Hepatocyte (in vitro differentiated cells): ENCODE measurements at regions not wholly inside any gene's neighbourhood (a gene's known extent, or its start where the extent isn't known, plus 50 kb on each side); places are given as distances from the start of the nearest gene placed in this dataset.

ENCODE experiments used
- DNase-seq: peaks from one replicate; pipeline ENCODE4 v3.0.0-alpha.2; 2016; ENCODE audit warnings: low spot score
- H2AFZ ChIP-seq: fragments of 200-600 bp; sonication (generic); 2 replicates; pipeline ENCODE4 v1.6.0; 2016; ENCODE audit warnings: antibody characterized with exemption, mild to moderate bottlenecking
- H3K27ac ChIP-seq: fragments of 200-600 bp; sonication (generic); 2 replicates; pipeline ENCODE4 v1.5.1; 2016; ENCODE audit warnings: mild to moderate bottlenecking
- H3K27me3 ChIP-seq: fragments of 200-600 bp; sonication (generic); 2 replicates; pipeline ENCODE4 v1.6.1; 2016
- H3K36me3 ChIP-seq: fragments of 200-600 bp; sonication (generic); replicated peaks from 2 replicates; pipeline ENCODE4 v1.5.1; 2016; ENCODE audit warnings: low read depth; ENCODE audit not compliant: insufficient read depth
- H3K4me1 ChIP-seq: fragments of 200-600 bp; sonication (generic); 2 replicates; pipeline ENCODE4 v1.5.1; 2016; ENCODE audit warnings: mild to moderate bottlenecking, moderate library complexity; ENCODE audit not compliant: insufficient read depth
- H3K4me2 ChIP-seq: fragments of 200-600 bp; sonication (generic); 2 replicates; pipeline ENCODE4 v1.6.0; 2016
- H3K4me3 ChIP-seq: fragments of 200-600 bp; sonication (generic); 2 replicates; pipeline ENCODE4 v1.5.1; 2016; ENCODE audit warnings: mild to moderate bottlenecking
- H3K79me2 ChIP-seq: fragments of 200-600 bp; sonication (generic); 2 replicates; pipeline ENCODE4 v1.6.0; 2017; ENCODE audit warnings: mild to moderate bottlenecking
- H3K9me2 ChIP-seq: fragments of 200-600 bp; sonication (generic); replicated peaks from 2 replicates; pipeline ENCODE4 v1.6.0; 2017; ENCODE audit warnings: mild to moderate bottlenecking; ENCODE audit not compliant: insufficient read depth
- H3K9me3 ChIP-seq: fragments of 200-600 bp; sonication (generic); 2 replicates; pipeline ENCODE4 v1.5.1; 2016; ENCODE audit warnings: low read depth, mild to moderate bottlenecking
- H4K20me1 ChIP-seq: fragments of 200-600 bp; sonication (generic); 2 replicates; pipeline ENCODE4 v1.6.0; 2016; ENCODE audit warnings: mild to moderate bottlenecking; ENCODE audit not compliant: insufficient read depth, poor library complexity, severe bottlenecking
- CTCF ChIP-seq: fragments of 200-600 bp; sonication (generic); IDR thresholded peaks from 2 replicates; pipeline ENCODE4 v1.5.1; 2016; ENCODE audit warnings: antibody characterized with exemption, mild to moderate bottlenecking; ENCODE audit not compliant: poor library complexity
- EZH2 ChIP-seq: fragments of 200-600 bp; sonication (generic); IDR thresholded peaks from 2 replicates; pipeline ENCODE4 v1.6.1; 2016; ENCODE audit warnings: antibody characterized with exemption, mild to moderate bottlenecking, borderline replicate concordance
- EZH2phosphoT487 ChIP-seq: fragments of 200-600 bp; sonication (generic); IDR thresholded peaks from one replicate; pipeline ENCODE4 v1.6.1; 2018; ENCODE audit warnings: antibody characterized with exemption, mild to moderate bottlenecking, low read depth, moderate library complexity; ENCODE audit not compliant: unreplicated experiment, severe bottlenecking
- WGBS: methylation state at CpG from one replicate; pipeline ENCODE4 v1.1.6; 2016; ENCODE audit warnings: low lambda C conversion rate; ENCODE audit errors: missing lambda C conversion rate; 5-methylcytosine and 5-hydroxymethylcytosine counted together

GRCh38 chr6:126873791-126874190 lies 244.7 kb upstream of the RSPO3 start:
- 85% methylated on average over 1 of the region's 1 CpG for WGBS
- Histone ChIP-seq H2AFZ (no peak overlapping the region), H4K20me1 (no peaks in the 10 kb centered on the region), H3K9me2 (no peaks in the 10 kb centered on the region), H3K27me3 (no peaks in the 10 kb centered on the region), H3K79me2 (no peaks in the 10 kb centered on the region), H3K4me3 (no peak overlapping the region), H3K4me1 (no peaks in the 10 kb centered on the region), H3K4me2 (no peak overlapping the region), H3K9me3 (no peaks in the 10 kb centered on the region), H3K36me3 (no peaks in the 10 kb centered on the region), H3K27ac (no peak overlapping the region)
- DNase-seq = no peak
- TF ChIP-seq EZH2 (no peak), CTCF (no peak), EZH2phosphoT487 (no peak)

DNA sequence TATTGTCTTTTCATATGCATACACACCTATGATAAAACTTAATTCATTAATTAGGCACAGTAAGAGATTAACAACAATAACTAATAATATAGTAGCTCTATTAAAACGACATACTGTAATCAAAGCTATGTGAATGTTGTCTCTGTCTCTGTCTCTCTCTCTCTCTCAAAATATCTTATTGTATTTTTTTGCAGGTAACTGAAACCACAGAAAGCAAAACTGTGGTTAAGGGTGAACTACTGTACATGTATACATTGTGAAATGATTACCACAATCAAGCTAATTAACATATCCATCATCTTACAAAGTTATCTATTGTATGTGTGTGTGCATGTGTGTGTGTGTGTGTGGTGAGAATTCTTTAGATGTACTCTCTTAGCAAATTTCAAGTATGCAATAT lies 242.0 kb upstream of the RSPO3 start:
- H3K9me3 ChIP-seq = no peaks in the 10 kb centered on the region
- no peak overlapping the region for H3K4me2 ChIP-seq
- no peak overlapping the region for H3K4me3 ChIP-seq
- no peaks in the 10 kb centered on the region for H3K79me2 ChIP-seq
- no peak for DNase-seq
- no peaks in the 10 kb centered on the region for H3K9me2 ChIP-seq
- H4K20me1 ChIP-seq = no peaks in the 10 kb centered on the region
- no peak overlapping the region for H2AFZ ChIP-seq
- H3K4me1 ChIP-seq = no peaks in the 10 kb centered on the region
- WGBS = 76% methylated on average over 1 of the region's 1 CpG
- no peak overlapping the region for H3K27ac ChIP-seq
- TF ChIP-seq EZH2 (no peak), EZH2phosphoT487 (no peak), CTCF (no peak)
- H3K36me3 ChIP-seq = no peaks in the 10 kb centered on the region
- no peaks in the 10 kb centered on the region for H3K27me3 ChIP-seq

- 95% methylated on average over 3 of the region's 3 CpGs for WGBS
- Histone ChIP-seq H2AFZ (no peak overlapping the region), H3K9me2 (no peaks in the 10 kb centered on the region), H3K79me2 (no peaks in the 10 kb centered on the region), H3K4me2 (no peak overlapping the region), H3K4me1 (no peaks in the 10 kb centered on the region), H4K20me1 (no peaks in the 10 kb centered on the region), H3K36me3 (no peaks in the 10 kb centered on the region), H3K9me3 (no peaks in the 10 kb centered on the region), H3K4me3 (no peak overlapping the region), H3K27me3 (no peaks in the 10 kb centered on the region), H3K27ac (no peak overlapping the region)
- no peak for TF ChIP-seq EZH2phosphoT487
- TF ChIP-seq EZH2 = no peak
- no peak for TF ChIP-seq CTCF
- DNase-seq = no peak
These were observed 237.5 kb upstream of the RSPO3 start for GRCh38 chr6:126880964-126881363.

GRCh38 chr6:126886106-126886505 lies 232.4 kb upstream of the RSPO3 start:
- no peak overlapping the region for H3K4me2 ChIP-seq
- H3K79me2 ChIP-seq = no peaks in the 10 kb centered on the region
- H4K20me1 ChIP-seq = no peaks in the 10 kb centered on the region
- H2AFZ ChIP-seq = no peak overlapping the region
- no peaks in the 10 kb centered on the region for H3K9me2 ChIP-seq
- no peaks in the 10 kb centered on the region for H3K4me1 ChIP-seq
- no peak for TF ChIP-seq EZH2
- TF ChIP-seq EZH2phosphoT487 = no peak
- no peak for TF ChIP-seq CTCF
- DNase-seq = no peak
- no peak overlapping the region for H3K27ac ChIP-seq
- no peaks in the 10 kb centered on the region for H3K36me3 ChIP-seq
- WGBS = 77% methylated on average over 1 of the region's 1 CpG
- no peaks in the 10 kb centered on the region for H3K27me3 ChIP-seq
- H3K9me3 ChIP-seq = no peaks in the 10 kb centered on the region
- no peak overlapping the region for H3K4me3 ChIP-seq
